HG02642 (cell line): ENCODE measurements at regions not wholly inside any gene's neighbourhood (a gene's known extent, or its start where the extent isn't known, plus 50 kb on each side); places are given as distances from the start of the nearest gene placed in this dataset.

ENCODE experiments used
- ATAC-seq: cut with Tn5 transposase; IDR thresholded peaks from one replicate; pipeline ENCODE4 v1.9.1; 2021; ENCODE audit warnings: mild to moderate bottlenecking; ENCODE audit not compliant: unreplicated experiment, poor library complexity

- ATAC-seq: no peak
Measured at GRCh38 chr6:153898360-153899059, 140.5 kb upstream of the OPRM1 start.

GRCh38 chr6:153882411-153882810 lies 156.6 kb upstream of the OPRM1 start:
- no peak for ATAC-seq

GRCh38 chr6:153873541-153873940 lies 165.5 kb upstream of the OPRM1 start:
- no peak for ATAC-seq

- ATAC-seq: no peak
Measured at GRCh38 chr6:153872946-153873345, 166.1 kb upstream of the OPRM1 start.

GRCh38 chr6:153862927-153863326 lies 176.1 kb upstream of the OPRM1 start:
- no peak for ATAC-seq

GRCh38 chr6:153862139-153862538 lies 176.9 kb upstream of the OPRM1 start:
- ATAC-seq: no peak

- ATAC-seq: no peak
Measured at GRCh38 chr6:153858529-153858928, 180.5 kb upstream of the OPRM1 start.

GRCh38 chr6:153856929-153857376 lies 182.1 kb upstream of the OPRM1 start:
- ATAC-seq: no peak

- ATAC-seq: no peak
Measured at GRCh38 chr6:153852481-153852880, 186.6 kb upstream of the OPRM1 start.

GRCh38 chr6:153852034-153852433 lies 187.0 kb upstream of the OPRM1 start:
- ATAC-seq: no peak

- ATAC-seq: no peak
Measured at GRCh38 chr6:153849072-153849779, 189.8 kb upstream of the OPRM1 start.

- ATAC-seq: no peak
Measured at GRCh38 chr6:153843420-153843819, 195.6 kb upstream of the OPRM1 start.

- ATAC-seq: no peak
Measured at GRCh38 chr6:153842491-153842890, 196.5 kb upstream of the OPRM1 start.

GRCh38 chr6:153840039-153840850 lies 198.8 kb upstream of the OPRM1 start:
- ATAC-seq: no peak

GRCh38 chr6:153832543-153832942 lies 206.5 kb upstream of the OPRM1 start:
- ATAC-seq: no peak

- ATAC-seq: no peak
Measured at GRCh38 chr6:153831350-153832078, 207.5 kb upstream of the OPRM1 start.

GRCh38 chr6:153817173-153817572 lies 221.9 kb upstream of the OPRM1 start:
- no peak for ATAC-seq

GRCh38 chr6:153816366-153816765 lies 222.7 kb upstream of the OPRM1 start:
- ATAC-seq: no peak

GRCh38 chr6:153814136-153814535 lies 224.9 kb upstream of the OPRM1 start:
- no peak for ATAC-seq

- ATAC-seq: no peak
Measured at GRCh38 chr6:153804755-153805330, 234.2 kb upstream of the OPRM1 start.
